Endothelial cell of umbilical vein (primary cell): ENCODE measurements at regions not wholly inside any gene's neighbourhood (a gene's known extent, or its start where the extent isn't known, plus 50 kb on each side); places are given as distances from the start of the nearest gene placed in this dataset.

Experiments
- CTCF ChIP-seq, 2 donors: IDR thresholded peaks; 1 replicate in 1 of 2; 2 replicates in 1 of 2; pipeline ENCODE4 v1.5.1; 2011; ENCODE audit warnings: low read length in 2 of 2, mild to moderate bottlenecking in 2 of 2, moderate library complexity in 2 of 2, control low read depth in 1 of 2, inconsistent platforms in 1 of 2, low read depth in 1 of 2; ENCODE audit not compliant: insufficient read depth in 1 of 2; ENCODE audit errors: extremely low read depth in 1 of 2
- EZH2 ChIP-seq: IDR thresholded peaks from 2 replicates; pipeline ENCODE4 v1.6.1; 2012; ENCODE audit warnings: borderline replicate concordance, low read depth, mild to moderate bottlenecking, moderate library complexity, low read length, inconsistent platforms; ENCODE audit not compliant: severe bottlenecking
- GATA2 ChIP-seq: IDR thresholded peaks from 2 replicates; pipeline ENCODE4 v1.7.0; 2011; ENCODE audit warnings: low read depth, mild to moderate bottlenecking, moderate library complexity, mixed read lengths, low read length; ENCODE audit not compliant: insufficient read length, insufficient read depth
- JUN ChIP-seq: IDR thresholded peaks from 2 replicates; pipeline ENCODE4 v1.6.1; 2011; ENCODE audit warnings: borderline replicate concordance, low read depth; ENCODE audit not compliant: insufficient read length, insufficient read depth
- MAX ChIP-seq: IDR thresholded peaks from 2 replicates; pipeline ENCODE4 v1.6.1; 2011; ENCODE audit not compliant: insufficient read depth, insufficient read length
- MYC ChIP-seq: IDR thresholded peaks from one replicate; pipeline ENCODE4 v1.6.1; 2011; ENCODE audit warnings: mild to moderate bottlenecking, low read depth, low read length
- POLR2A ChIP-seq: IDR thresholded peaks from 2 replicates; pipeline ENCODE4 v1.6.1; 2012; ENCODE audit warnings: low read depth, mild to moderate bottlenecking, control low read depth, low read length
- POLR2AphosphoS5 ChIP-seq: IDR thresholded peaks from 2 replicates; pipeline ENCODE4 v1.6.1; 2012; ENCODE audit warnings: low read depth, mild to moderate bottlenecking, control low read depth, low read length, moderate library complexity; ENCODE audit not compliant: insufficient read depth

- TF ChIP-seq POLR2AphosphoS5 (no peak), CTCF (IDR thresholded peaks at IDR 0.05; ENCODE audit: extremely low read depth in 1 of 2, insufficient read depth in 1 of 2, low read depth in 1 of 2, low read length in 2 of 2) (no peak), POLR2A (no peak), EZH2 (no peak), MYC (no peak), JUN (no peak), MAX (no peak), GATA2 (no peak)
These were observed 124.6 kb downstream of the NOC3L start for GRCh38 chr10:94238006-94238617.
